ENCODE measurements at regions not wholly inside any gene's neighbourhood (a gene's known extent, or its start where the extent isn't known, plus 50 kb on each side); places are given as distances from the start of the nearest gene placed in this dataset.

DNA sequence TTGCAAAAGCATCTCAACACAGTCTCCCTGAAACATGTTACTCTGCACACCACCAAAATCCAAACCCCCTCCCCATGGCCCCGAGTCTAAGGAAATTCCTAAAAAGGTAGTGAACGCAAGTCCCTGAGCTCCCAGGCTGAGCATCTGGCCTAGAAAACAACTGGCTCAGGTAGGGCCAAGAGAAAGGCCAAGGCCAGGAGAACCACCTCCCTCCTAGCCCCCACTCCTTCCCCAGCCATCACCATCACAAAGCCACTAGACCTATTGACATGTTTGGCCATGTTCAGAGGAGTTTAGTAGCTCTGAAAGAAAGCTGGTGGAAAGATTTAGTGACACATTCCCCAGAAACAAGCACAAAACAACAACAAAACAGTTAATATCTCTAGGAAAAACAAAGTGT, 220.0 kb upstream of the PSMD7 start (continued):
- no peak for TF ChIP-seq KLF6 (CRISPR knock-in tag; IDR thresholded peaks at IDR 0.05)
- TF ChIP-seq ZFY (CRISPR knock-in tag; IDR thresholded peaks at IDR 0.05): no peak

DNA sequence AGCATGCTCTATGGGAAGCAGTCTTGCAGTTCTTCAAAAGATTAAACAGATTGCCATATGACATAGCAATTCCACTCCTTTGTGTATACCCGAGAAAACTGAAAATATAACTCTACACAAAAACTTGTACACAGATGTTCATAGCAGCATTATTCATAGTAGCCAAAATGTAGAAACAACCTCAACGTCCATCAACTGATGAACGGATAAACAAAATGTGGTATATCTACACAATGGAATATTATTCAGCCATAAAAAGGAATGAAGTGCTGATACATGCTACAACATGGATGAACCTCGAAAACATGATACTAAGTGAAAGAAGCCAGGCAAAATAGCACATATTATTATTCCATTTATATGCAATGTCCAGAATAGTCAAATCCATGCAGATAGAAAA, 221.2 kb upstream of the PSMD7 start:
- ChIA-PET CTCF (ENCODE audit: low intra/inter-chr PET ratio, low total read pairs) (no interaction called here), POLR2A (no interaction called here)
- in situ Hi-C loops (cut with HindIII; ENCODE audit: extremely low pct_ligation_motif_present, low pct_unique_long_range_greater_than_20kb): no loop called here
- DNase-seq (ENCODE audit: low spot score) (no peak), ATAC-seq (no peak), FAIRE-seq (no peak)
- Histone ChIP-seq H2AFZ (ENCODE audit: low read length) (no peak overlapping the region), H3K79me2 (ENCODE audit: insufficient read depth, low read length) (no peaks in the 10 kb centered on the region), H3K4me1 (ENCODE audit: insufficient read depth, low read length) (no peaks in the 10 kb centered on the region), H3K27me3 (ENCODE audit: control insufficient read depth in 1 of 2, insufficient read depth in 2 of 2, low read length in 2 of 2) (peaks cover 3 to 14% of the 10 kb centered on the region in 2 experiments; a peak in 4 of 5 replicates), H3K27ac (ENCODE audit: extremely low read length, insufficient read depth, low read length) (no peak overlapping the region), H3K4me3 (replicated peaks in 1 of 3; ENCODE audit: insufficient read depth in 1 of 3, low read depth in 2 of 3, low read length in 3 of 3) (no peak overlapping the region), H3K9me3 (ENCODE audit: low read length) (peaks cover 6% of the 10 kb centered on the region; the same call in 1 of the 2 replicates), H4K20me1 (ENCODE audit: insufficient read depth, low read length) (no peaks in the 10 kb centered on the region), H3K36me3 (replicated peaks in 1 of 2; ENCODE audit: control insufficient read depth in 1 of 2, insufficient read depth in 2 of 2, low read length in 2 of 2) (no peaks in the 10 kb centered on the region), H3K9ac (ENCODE audit: insufficient read depth, low read depth, low read length) (no peak overlapping the region), H3K4me2 (ENCODE audit: low read depth, low read length) (no peak overlapping the region)
- TF ChIP-seq ZNF274 (CRISPR knock-in tag; IDR thresholded peaks at IDR 0.05) (no peak), MIER3 (CRISPR knock-in tag; IDR thresholded peaks at IDR 0.05; ENCODE audit: borderline replicate concordance) (no peak)
- BruUV-seq (replicated peaks): no TSS peak
- intact Hi-C loops (cut with micrococcal nuclease; ENCODE audit: unreplicated experiment): no loop called here
- WGBS (ENCODE audit: low lambda C conversion rate): 14% methylated on average over 4 of the region's 4 CpGs

DNA sequence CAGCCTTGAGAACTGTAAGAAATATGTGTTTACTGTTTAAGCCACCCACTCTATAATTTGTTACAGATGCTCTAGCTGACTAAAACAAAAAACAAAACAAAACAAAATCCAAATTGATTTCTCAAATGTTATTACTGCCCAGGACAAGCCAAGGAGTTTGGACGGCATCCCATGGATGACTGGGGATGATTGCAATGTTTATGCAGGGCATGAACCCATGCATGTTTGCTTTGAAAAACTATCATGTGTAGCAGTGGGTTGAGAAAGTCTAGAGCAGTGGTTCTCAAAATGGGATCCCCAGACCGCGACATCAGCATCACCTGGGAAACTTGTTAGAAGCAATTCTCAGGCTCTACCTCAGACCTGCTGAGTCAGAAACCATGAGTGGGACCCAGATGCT, 223.2 kb upstream of the PSMD7 start:
- POLR2A ChIA-PET: no interaction called here
- FAIRE-seq (no peak), ATAC-seq (no peak), DNase-seq (ENCODE audit: low spot score) (no peak)
- Histone ChIP-seq H3K27ac (ENCODE audit: extremely low read length, insufficient read depth, low read length) (no peak overlapping the region), H3K9ac (ENCODE audit: insufficient read depth, low read depth, low read length) (no peak overlapping the region), H3K36me3 (replicated peaks in 1 of 2; ENCODE audit: control insufficient read depth in 1 of 2, insufficient read depth in 2 of 2, low read length in 2 of 2) (no peaks in the 10 kb centered on the region), H3K4me1 (ENCODE audit: insufficient read depth, low read length) (no peaks in the 10 kb centered on the region), H3K9me3 (ENCODE audit: low read length) (peaks cover 6% of the 10 kb centered on the region; the same call in 1 of the 2 replicates), H4K20me1 (ENCODE audit: insufficient read depth, low read length) (no peaks in the 10 kb centered on the region), H3K4me2 (ENCODE audit: low read depth, low read length) (no peak overlapping the region), H3K79me2 (ENCODE audit: insufficient read depth, low read length) (no peaks in the 10 kb centered on the region), H2AFZ (ENCODE audit: low read length) (no peak overlapping the region), H3K27me3 (ENCODE audit: control insufficient read depth in 1 of 2, insufficient read depth in 2 of 2, low read length in 2 of 2) (peaks cover 3 to 14% of the 10 kb centered on the region in 2 experiments; a peak in 4 of 5 replicates), H3K4me3 (replicated peaks in 1 of 3; ENCODE audit: insufficient read depth in 1 of 3, low read depth in 2 of 3, low read length in 3 of 3) (no peak overlapping the region)
- in situ Hi-C loops (cut with HindIII; ENCODE audit: extremely low pct_ligation_motif_present, low pct_unique_long_range_greater_than_20kb) (no loop called here), intact Hi-C loops (cut with micrococcal nuclease; ENCODE audit: unreplicated experiment) (no loop called here)
- no TSS peak for BruUV-seq (replicated peaks)
- 64% methylated on average over 3 of the region's 3 CpGs for WGBS (ENCODE audit: low lambda C conversion rate)
- CTCF ChIA-PET (ENCODE audit: low intra/inter-chr PET ratio, low total read pairs): no interaction called here
- TF ChIP-seq SOX6 (IDR thresholded peaks at IDR 0.05): no peak
- TF ChIP-seq SOX6 (CRISPR knock-in tag; IDR thresholded peaks at IDR 0.05): no peak
- TF ChIP-seq ZKSCAN5 (CRISPR knock-in tag; IDR thresholded peaks at IDR 0.05): no peak
- TF ChIP-seq, protein P1, sequence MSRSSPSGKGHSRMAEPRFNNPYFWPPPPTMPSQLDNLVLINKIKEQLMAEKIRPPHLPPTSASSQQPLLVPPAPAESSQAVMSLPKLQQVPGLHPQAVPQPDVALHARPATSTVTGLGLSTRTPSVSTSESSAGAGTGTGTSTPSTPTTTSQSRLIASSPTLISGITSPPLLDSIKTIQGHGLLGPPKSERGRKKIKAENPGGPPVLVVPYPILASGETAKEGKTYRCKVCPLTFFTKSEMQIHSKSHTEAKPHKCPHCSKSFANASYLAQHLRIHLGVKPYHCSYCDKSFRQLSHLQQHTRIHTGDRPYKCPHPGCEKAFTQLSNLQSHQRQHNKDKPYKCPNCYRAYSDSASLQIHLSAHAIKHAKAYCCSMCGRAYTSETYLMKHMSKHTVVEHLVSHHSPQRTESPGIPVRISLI (CRISPR knock-in tag; IDR thresholded peaks at IDR 0.05; ENCODE audit: borderline replicate concordance): no peak
- TF ChIP-seq ZBTB42 (CRISPR knock-in tag; IDR thresholded peaks at IDR 0.05): no peak
- no peak for TF ChIP-seq HIVEP1 (CRISPR knock-in tag; IDR thresholded peaks at IDR 0.05)
- TF ChIP-seq ZNF451 (CRISPR knock-in tag; IDR thresholded peaks at IDR 0.05): no peak

All from HepG2 (cell line).